Cardiac septum (tissue), 1 donor: ENCODE measurements at regions not wholly inside any gene's neighbourhood (a gene's known extent, or its start where the extent isn't known, plus 50 kb on each side); places are given as distances from the start of the nearest gene placed in this dataset.

Source experiments
- DNase-seq: peaks from one replicate; pipeline ENCODE4 v3.0.0-alpha.2; 2020; ENCODE audit warnings: low spot score
- intact Hi-C: fragments of 100-400 bp; cut with DNase I; formaldehyde crosslinking; loops from one replicate; pipeline ENCODE4 v1.14.0; 2022
- donor health status: DM: no; HTN: no; CAD: no.

DNA sequence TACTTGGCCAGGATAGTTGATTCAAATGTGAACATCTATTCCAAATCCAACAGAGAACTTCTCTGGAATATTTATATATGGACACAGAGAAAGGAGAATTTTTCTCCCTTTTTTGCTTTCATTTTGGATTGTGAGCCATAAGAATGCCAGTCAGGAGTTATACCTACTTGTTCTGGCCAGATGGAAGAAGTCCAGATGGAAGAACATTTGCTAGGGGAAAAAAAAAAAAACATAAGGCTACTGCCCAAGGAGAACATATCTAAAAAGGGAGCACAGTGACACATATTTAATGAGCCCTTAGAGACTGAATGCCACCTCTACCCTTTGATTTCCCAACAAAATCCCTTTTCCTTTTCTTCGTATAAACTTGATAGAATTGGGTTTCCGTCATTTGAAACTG, 61.7 kb upstream of the PPP2R2B start:
- intact Hi-C loops: no loop called here
- no peak for DNase-seq

DNA sequence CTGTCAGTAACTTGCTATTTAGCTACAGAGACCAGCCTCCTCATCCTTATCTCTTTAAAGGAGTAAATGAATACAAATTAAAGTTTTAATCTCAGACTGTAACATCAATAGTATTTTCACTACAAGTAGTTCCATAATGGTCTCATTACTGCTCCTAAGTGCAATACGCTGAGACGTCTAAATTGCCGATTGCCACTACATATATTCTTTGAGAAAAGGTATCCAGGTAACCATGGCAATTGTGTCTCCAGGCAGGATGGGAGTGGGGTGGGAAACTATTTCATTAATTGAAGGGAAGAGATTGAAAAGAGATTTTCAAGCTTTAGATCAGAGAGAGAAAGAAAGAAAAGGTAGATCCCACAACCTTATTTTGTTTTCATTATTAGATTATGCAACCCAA, 65.5 kb upstream of the PPP2R2B start:
- intact Hi-C loops: no loop called here

DNA sequence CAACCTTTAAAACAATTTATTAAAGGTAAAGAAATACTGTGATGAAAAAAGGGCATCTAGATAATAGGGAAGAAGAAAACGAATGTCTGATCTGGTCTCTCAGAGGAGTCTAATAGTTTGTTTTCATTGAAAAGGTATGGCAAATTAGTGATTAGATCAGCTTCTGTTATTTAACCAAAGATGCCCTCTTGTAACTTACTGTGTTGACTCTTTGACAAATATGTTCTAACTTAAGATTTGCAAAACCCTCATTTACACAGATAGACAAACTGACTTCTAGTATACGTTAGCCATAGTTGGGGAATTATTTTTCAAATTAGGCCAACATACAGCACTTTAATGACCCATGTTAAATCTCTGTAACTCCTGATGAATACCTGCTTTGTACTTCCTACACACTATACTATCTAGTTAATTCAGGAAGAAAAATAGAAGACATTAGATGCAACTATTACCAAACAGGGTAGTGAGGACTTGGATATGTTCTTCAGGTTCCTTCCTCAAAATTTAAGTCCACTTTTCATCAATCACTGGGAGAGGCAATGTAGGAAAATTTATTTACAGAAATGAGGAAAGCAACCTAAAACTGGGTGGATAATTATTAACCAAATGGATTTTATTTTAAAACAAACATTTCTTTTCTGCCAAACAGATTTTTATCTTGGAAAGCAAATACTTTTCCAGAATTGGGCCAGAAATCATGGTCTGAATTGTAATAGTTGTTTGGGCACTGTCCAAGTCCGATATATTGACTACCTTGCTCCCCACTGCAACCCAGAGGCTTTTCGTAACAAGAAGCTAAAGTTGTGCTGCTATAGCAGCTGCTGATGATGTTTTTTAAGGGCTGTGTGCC, 66.4 kb upstream of the PPP2R2B start:
- no peak for DNase-seq

More for the DNA sequence above, 65.5 kb upstream of the PPP2R2B start:
- DNase-seq: no peak

DNA sequence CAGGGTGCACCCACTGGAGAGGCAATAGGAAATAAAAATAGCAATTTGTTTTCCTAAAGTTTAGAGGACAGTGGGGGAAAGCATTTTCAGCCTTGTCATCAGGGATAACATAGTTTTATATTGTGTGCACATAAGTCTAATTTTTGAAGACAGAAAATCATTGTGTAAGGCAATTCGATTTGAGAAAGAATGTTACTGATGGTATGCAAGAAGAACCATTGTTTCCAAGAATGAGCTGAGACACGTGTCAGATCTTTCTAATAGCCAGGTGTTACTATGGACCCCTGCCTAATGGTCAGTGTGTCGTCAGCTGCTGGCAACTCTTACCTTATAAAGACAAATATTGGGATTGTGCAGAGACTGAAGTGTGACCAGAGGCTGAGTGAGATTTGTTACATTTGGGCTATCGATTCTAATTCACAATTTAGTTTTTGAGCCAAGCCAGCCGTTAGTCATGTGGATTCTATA, 67.1 kb upstream of the PPP2R2B start:
- DNase-seq: no peak
- intact Hi-C loops: loop anchor here (5.0 kb wide), 1 partner anchor 378 kb away; no protein-coding TSS in a partner anchor

More for the DNA sequence above, 66.4 kb upstream of the PPP2R2B start:
- intact Hi-C loops: loop anchor here (5.0 kb wide), 1 partner anchor 378 kb away; no protein-coding TSS in a partner anchor

DNA sequence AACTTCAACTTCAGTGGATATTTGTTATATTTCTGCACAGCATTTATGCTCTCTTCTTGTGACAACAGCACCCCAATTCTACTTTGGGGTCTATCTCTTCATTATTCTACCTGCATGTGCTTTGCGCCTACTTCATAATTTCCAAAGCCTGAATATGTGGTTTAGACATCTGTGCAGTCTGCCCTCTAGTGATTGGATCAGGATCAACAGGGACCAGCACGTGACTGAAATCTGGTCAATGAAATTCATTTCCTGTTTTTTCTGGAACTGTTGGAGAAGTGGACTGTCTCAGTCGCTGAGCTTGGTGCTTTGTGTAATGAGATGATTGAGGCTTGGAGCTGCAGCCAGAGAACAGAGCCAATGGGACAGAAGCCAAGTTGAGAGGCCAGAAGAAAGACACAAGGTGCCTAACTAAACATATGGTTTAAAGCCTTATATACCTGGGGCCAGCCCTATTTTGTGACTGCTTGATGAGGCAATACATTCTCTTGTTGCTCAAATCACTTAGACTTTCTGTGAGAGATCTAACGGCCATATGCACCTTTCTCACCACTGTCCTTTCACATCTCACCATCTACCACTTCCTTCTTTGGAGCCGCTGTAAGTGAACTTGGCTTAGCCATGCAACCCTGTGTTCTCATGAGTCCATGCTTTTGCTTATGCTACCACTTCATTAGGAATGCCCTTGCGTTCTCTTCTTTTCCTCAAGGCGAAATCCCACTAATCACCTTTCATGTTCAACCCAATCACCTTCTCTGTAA, 68.8 kb upstream of the PPP2R2B start:
- DNase-seq: no peak
- intact Hi-C loops: loop anchor here (5.0 kb wide), 1 partner anchor 380 kb away; no protein-coding TSS in a partner anchor

DNA sequence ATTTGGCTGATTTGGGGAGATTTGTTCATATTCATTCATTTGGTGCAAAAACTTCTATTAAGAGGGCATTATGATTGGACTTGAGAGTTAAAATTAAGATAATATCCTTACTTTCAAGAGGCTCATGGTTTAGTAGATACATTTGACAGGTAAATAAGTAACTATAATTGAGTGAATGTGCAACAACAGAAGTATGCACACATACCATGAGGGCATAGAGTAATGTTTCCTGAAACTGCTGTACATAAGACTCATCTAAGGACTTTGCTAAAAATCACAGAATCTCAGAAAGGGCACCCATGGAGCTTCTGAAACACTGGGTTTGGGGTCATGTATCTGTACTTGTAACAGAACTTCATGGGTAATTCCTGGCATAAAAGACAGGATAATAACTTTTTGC, 70.1 kb upstream of the PPP2R2B start:
- no peak for DNase-seq
- intact Hi-C loops: loop anchor here (5.0 kb wide), 1 partner anchor 381 kb away; no protein-coding TSS in a partner anchor

DNA sequence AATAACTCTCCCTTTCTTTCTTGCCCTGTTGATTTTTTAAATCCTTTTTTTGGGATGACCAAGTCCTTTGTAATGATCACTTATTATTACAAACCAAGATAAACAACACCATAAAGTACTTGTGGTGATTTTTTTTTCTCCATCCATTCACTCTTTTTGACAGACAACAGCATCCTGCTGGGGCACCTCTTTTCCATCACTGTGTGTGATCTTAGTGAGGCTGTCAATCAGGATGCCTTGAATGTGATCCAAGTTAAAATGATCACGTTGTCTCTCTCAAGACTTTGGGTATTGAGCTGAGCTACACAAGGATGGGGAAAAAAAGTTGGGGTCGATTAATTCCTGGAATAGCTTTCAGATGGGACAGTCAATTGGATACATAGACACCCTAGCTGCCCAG, 73.6 kb upstream of the PPP2R2B start:
- no peak for DNase-seq
- intact Hi-C loops: no loop called here

DNA sequence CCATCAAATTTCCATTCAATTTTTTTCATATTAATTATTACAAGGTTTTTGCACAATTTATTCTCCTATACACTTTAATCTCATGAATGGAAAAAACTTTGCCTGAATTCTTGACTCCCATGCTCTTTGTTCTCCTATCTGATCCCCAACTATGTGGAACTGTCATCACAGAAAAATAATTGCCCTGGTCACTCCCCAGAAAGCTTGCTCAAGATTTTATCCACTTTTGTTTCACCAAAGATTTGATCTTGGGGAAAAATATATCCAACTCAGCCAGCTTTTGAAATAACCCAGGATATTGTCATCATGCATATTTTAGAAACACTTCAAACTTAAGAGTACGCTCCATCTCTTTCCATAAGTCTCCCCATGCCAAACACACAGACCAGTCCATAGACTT, 77.7 kb upstream of the PPP2R2B start:
- intact Hi-C loops: no loop called here
- no peak for DNase-seq

DNA sequence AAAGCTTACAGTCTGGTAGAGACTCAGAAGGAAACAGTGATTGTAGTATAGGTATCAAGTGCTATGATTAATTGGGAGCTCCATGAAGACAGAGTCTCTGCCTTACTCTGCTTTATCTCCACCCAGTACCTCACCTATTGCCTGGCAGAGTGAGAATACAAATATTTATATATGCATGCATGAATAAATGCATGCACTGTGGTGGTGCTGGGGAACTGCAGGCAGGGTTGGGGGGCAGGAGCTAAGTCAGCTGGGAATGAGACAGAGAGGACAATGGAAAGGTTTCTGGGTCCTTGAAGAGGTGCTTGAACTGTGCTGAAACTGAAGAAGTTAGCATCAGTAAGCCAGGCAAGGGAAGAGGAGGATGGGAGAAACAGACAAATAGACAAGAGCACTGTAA, 80.8 kb upstream of the PPP2R2B start:
- intact Hi-C loops: no loop called here
- no peak for DNase-seq

DNA sequence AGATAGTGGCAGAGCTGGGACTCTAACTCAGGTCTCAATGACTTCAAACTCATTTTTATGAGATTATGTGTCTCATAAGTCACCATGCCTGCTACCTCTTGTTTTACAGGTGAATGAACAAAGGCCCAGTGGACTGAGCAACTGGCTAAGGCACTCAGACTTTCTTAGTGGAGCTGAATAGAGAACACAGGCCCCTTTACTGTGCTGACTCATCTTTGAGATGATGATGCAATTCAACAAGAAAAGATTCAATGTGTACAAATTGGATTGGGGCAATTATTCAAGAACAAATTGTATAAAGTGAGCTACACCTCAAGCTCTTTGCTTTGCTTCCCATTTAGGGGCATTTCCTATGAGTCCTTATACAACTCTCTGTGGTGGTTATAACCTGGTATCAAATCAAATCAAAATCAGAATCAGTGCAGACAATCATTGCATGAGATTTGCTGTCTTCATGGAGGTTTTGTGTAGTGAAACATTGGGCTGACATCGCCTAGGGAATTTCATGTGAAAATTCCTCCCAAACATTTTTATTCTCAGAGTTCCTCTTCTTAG, 84.3 kb upstream of the PPP2R2B start:
- intact Hi-C loops: no loop called here
- DNase-seq: no peak

DNA sequence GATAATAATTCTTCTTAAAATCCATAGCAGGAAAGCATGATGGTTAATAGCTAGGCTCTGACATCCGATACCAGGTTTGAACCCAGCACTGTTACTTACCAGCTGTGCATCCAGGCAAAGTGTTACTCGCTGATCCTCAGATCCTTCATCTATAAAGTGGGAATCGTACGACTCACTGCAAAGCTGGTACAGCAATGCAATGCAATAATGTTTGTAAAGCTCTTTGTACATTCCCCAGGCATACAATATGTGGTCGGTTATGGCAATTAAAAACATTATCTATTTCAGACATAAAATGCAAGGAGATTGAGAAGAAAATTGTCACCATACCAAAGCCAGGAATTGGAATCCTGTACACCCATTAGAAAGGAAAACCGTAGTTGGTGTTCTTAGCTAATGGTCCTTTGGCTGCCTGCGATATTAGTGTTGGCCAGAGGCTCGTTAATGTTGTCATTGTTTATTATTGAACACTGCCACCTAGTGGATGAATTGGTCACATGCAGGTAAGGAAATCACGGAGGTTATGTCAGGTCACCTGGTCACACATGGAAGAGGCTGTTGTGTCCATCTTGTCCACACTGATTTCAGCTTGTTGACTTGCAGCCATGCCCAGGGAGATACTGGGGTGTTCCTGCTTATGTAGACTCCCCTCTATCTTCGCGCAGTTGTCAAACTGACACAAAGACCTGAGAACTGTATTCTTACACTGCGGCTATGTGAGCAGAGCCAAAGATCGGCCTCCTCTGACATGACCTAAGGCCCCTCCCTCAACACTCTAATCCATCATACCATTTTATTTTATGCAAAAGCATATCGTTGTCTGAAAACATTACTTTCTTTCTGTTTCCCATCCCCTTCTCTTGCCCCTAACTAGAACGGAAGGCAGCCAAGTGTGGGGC, 87.5 kb upstream of the PPP2R2B start:
- no peak for DNase-seq
- intact Hi-C loops: loop anchor here (2.0 to 5.0 kb wide), 3 partner anchors 309 to 423 kb away; no protein-coding TSS in a partner anchor

DNA sequence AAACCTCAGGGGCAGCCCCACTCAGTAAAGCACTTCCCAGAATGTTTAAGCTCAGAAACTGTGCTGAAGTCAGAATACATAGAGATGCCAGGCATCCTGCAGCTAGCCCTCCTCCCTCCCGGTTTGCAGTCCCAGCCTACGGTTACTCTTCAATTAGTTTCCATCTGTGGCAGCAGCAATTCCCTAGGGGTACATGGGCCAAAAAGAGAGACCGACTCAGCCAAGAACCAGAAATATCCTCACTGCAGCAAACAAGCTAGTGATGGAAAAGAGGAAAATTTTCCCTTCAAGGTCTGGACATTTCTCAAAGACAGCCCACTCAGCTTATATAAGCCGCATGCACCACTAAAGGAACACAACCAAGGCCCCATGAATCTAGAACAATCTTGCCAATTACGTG, 89.1 kb upstream of the PPP2R2B start:
- DNase-seq: no peak
- intact Hi-C loops: loop anchor here (2.0 to 5.0 kb wide), 3 partner anchors 310 to 425 kb away; no protein-coding TSS in a partner anchor

DNA sequence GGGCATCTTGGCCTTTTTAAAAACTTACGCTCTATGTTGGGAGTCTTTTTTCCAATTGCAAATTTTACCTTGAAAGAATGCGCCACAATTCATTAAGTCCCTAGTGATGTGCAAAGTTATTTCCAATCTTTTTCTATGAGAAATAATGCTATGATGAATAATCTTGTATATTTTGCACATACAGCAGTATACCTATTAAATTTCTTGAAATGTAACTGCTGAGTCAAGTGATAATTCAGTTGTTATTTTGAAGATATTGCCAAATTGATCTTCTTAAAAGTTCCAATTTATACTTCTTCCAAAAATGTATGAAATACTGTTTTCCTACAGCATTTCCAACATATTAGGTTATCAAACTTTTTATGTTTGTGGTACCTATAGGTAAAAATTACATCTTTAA, 92.8 kb upstream of the PPP2R2B start:
- DNase-seq: no peak
- intact Hi-C loops: no loop called here

DNA sequence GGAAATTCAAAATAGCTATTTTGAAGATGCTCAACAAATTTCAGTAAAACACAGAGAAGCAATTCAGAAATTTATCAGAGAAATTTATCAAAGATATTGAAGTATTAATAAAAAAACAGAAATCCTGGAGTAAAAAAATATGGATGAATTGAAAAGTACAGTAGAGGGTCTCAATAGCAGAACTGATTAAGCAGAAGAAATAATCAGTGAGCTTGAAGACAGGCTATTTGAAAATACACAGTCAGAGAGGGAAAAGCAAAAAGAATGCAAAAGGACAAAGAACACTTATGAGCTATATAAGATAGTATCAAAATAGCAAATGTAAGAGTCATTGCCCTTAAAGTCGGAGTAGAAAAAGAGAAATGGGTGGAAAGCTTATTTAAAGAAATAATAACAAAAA, 107.9 kb upstream of the PPP2R2B start:
- intact Hi-C loops: no loop called here
- DNase-seq: no peak

DNA sequence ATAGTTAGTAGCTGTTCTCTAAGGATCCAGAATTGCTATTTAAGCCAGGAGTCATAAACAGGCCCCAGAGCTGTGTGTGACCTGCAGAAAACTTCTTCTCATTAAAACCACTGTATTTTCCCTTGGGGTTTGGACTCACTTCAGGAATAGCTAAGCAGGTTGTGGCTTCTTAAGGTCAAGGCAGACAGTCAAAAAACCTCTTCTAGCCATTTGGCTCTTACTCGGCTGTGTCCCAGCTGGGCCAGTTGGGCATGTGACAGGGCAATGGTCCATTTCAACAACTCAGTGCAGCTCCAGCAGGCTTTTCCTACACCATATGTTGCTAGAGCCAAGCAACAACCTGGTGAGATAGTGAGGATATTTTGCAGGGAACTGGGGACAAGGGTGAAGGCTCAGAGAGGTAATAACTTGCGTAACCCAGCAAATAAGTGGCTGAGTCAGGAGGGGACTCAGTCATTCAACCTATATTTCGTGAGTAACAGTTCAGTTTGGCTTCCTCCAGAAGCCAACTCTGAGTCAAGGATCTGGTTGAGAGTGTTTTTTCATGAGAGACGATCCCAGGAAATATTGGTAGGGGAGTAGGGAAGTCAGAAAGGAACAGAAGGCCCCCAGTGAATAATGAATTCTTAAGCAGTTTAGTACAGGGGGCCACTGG, 115.4 kb upstream of the PPP2R2B start:
- no peak for DNase-seq
- intact Hi-C loops: no loop called here

DNA sequence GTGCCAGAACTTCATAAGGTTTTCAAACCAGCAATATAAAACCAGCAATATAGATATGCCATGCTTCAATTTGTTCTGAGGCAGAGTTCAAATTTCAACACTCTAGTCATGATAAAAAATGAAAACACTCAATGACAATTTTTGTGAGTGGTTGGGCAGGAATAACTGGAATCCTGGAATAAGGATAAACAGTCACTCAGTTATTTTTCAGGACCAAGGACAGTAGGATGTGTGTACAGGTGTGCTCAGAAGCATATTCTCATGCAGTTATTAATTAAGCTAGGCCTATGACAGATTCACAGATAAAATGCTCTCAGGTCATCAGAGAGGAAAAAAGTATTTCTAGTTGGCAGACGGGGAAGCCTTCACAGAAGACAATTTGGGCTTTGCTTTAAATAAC, 117.3 kb upstream of the PPP2R2B start:
- DNase-seq: no peak
- intact Hi-C loops: no loop called here

DNA sequence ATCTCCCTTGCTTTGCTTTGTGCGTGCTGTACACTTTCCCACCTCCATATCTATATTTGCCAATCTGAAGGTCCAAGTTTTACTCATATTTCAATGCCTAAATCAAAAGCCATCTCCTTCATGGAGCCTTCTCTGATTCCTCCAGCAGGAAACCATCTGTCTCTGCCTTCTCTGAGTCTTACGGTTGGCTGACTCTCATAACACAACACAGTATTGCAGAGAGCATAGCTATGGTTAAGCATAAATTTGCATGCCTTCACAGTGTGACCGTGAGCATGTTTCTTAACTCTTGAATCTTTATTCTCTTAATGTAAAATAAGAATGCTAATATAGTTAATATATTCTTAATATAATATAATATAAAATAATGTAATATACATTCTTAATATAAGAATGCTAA, 136.8 kb upstream of the PPP2R2B start:
- no peak for DNase-seq
- intact Hi-C loops: no loop called here

DNA sequence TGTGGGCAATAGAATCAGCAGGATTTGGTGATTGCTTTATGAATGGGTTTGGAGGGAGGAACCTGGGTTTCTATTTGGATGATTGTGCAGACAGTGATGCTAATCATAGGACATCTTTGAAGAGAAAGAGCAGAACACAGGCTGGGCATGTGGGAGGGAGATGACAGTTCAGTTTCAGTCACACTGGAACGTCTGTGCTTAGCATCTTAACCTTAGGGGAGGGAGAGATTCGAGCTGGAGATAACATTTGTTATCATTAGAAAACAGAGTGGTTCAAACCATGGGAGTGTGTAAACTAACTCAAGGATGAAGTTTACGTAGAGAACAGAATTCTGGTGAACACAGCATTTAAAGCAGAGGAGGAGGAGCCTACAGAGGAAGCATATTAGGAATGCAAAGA, 138.6 kb upstream of the PPP2R2B start:
- intact Hi-C loops: no loop called here
- no peak for DNase-seq

DNA sequence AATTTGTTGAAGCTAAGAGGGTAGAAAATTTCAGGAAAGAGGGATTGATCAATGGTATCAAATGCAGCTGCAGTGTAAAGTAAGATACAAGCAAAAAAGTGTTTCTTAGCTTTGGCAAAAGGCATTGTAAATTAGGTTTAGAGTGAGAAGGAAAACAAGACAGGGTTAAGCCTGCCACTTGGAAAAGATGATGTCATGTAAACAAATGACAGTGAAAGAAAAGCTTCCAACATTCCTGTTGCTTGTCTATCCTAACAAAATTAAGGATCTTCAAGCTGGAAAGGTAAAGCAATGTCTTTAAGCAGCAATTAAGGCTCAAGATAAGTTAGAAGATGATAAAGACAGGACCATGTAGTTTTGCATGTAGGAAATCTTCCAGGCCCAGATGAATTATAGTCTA, 139.1 kb upstream of the PPP2R2B start:
- intact Hi-C loops: no loop called here
- DNase-seq: no peak
